ENCODE measurements at regions not wholly inside any gene's neighbourhood (a gene's known extent, or its start where the extent isn't known, plus 50 kb on each side); places are given as distances from the start of the nearest gene placed in this dataset.

- no peak for TF ChIP-seq CTCF (conservative IDR thresholded peaks at IDR 0.05)
- TF ChIP-seq EZH2 (IDR thresholded peaks at IDR 0.05; ENCODE audit: low read depth) = no peak
These were observed 1212.0 kb downstream of the GALC start for GRCh38 chr14:86780876-86781510.

All from PC-9 (cell line).